ENCODE measurements at regions not wholly inside any gene's neighbourhood (a gene's known extent, or its start where the extent isn't known, plus 50 kb on each side); places are given as distances from the start of the nearest gene placed in this dataset.
"Not testable (repeated sequence)": the region's sequence is repeated elsewhere in the genome, so short reads cannot be mapped to it uniquely, and the experiment has no call there.

DNA sequence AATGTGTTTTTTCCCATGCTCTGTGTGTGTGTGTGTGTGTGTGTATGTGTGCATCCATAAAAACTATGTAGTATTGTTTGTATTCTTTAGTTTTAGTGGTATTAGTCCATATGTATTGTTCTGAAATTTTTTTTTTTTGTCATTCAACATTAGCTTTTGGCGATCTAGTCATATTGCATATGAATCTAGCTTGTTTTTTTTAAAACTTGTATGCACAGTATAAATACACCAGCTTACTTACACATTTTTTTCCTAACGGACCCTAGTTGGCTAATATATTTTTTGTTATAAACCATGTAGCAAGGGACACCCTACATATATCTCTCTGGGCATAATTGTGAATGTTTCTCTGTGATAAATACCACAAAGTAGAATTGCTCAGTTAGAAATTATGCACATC is 359.7 kb downstream of the SRGAP2C start:
- Histone ChIP-seq H2AFZ (ENCODE audit: low read length, unreplicated experiment) (no peak overlapping the region), H3K79me2 (ENCODE audit: control insufficient read depth, insufficient read depth, low read length, unreplicated experiment) (no peaks in the 10 kb centered on the region), H3K27ac (ENCODE audit: low read depth, low read length) (no peak overlapping the region), H3K4me3 (ENCODE audit: low read depth, low read length) (no peak overlapping the region), H3K4me1 (ENCODE audit: control insufficient read depth, insufficient read depth, low read length, unreplicated experiment) (peaks cover 1% of the 10 kb centered on the region), H3K36me3 (ENCODE audit: insufficient read depth, low read length) (no peaks in the 10 kb centered on the region), H3K27me3 (ENCODE audit: insufficient read depth, low read length) (no peaks in the 10 kb centered on the region)

DNA sequence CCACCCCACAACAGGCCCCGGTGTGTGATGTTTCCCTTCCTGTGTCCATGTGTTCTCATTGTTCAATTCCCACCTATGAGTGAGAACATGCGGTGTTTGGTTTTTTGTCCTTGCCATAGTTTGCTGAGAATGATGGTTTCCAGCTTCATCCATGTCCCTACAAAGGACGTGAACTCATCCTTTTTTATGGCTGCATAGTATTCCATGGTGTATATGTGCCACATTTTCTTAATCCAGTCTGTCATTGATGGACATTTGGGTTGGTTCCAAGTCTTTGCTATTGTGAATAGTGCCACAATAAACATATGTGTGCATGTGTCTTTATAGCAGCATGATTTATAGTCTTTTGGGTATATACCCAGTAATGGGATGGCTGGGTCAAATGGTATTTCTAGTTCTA is 361.1 kb downstream of the SRGAP2C start:
- not testable (repeated sequence) for H3K27ac ChIP-seq (ENCODE audit: low read depth, low read length); H3K79me2 ChIP-seq (ENCODE audit: control insufficient read depth, insufficient read depth, low read length, unreplicated experiment); H2AFZ ChIP-seq (ENCODE audit: low read length, unreplicated experiment); H3K36me3 ChIP-seq (ENCODE audit: insufficient read depth, low read length); H3K4me3 ChIP-seq (ENCODE audit: low read depth, low read length); H3K4me1 ChIP-seq (ENCODE audit: control insufficient read depth, insufficient read depth, low read length, unreplicated experiment); H3K27me3 ChIP-seq (ENCODE audit: insufficient read depth, low read length)

DNA sequence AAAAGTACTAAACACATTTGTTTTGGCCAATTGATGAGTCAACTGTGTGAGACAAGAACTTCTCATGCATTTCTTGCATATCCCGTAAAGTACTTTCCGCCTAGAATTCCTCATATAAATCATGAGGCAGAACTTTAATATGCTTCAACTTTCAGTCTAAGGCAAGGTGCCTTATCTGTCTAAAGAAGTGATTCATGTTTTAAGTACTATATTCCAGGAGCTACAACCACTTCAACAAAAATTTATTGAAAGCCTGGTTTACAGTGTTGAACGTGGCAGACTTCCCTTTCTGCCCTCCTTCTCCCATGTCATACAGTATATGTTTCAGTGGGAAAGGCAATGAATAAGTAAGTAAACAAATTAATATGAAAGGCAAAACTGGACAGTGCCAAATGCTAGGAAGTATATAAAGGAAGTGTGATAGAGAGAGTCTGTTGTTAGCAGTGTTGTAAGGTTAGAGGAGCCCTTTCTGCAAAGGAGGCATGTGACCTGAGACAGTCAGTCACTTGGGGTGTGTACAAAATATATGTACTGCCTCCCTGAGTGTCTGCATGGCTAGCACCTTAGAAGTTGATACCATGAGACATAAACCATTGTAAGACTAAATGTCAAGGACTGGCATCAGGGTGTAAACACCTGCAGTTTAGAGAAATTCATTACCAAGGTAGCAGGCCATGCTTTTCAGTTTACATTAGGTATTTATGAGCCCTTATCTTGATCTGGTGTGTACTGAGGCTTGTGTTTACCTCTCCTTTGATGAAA is 362.2 kb downstream of the SRGAP2C start:
- H2AFZ ChIP-seq (ENCODE audit: low read length, unreplicated experiment) = no peak overlapping the region
- peak overlapping the region; percentile 52 for H3K27ac ChIP-seq (ENCODE audit: low read depth, low read length)
- H3K4me1 ChIP-seq (ENCODE audit: control insufficient read depth, insufficient read depth, low read length, unreplicated experiment) = no peaks in the 10 kb centered on the region
- no peaks in the 10 kb centered on the region for H3K27me3 ChIP-seq (ENCODE audit: insufficient read depth, low read length)
- no peaks in the 10 kb centered on the region for H3K36me3 ChIP-seq (ENCODE audit: insufficient read depth, low read length)
- no peaks in the 10 kb centered on the region for H3K79me2 ChIP-seq (ENCODE audit: control insufficient read depth, insufficient read depth, low read length, unreplicated experiment)
- H3K4me3 ChIP-seq (ENCODE audit: low read depth, low read length) = peak overlapping the region; percentile 25; the same call in 1 of the 2 replicates

DNA sequence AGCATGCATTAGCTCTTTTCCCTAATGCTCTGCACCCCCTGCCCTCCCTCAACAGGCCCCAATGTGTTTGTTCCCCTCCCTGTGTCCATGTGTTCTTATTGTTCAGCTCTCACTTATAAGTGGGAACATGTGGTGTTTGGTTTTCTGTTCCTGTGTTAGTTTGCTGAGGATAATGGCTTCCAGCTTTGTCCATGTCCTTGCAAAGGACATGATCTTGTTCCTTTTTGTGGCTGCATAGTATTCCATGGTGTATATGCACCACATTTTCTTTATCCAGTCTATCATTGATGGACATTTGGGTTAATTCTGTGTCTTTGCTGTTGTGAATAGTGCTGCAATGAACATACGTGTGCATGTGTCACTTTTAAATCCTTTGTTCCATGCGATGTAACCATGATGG is 363.0 kb downstream of the SRGAP2C start:
- H3K27ac ChIP-seq (ENCODE audit: low read depth, low read length); H2AFZ ChIP-seq (ENCODE audit: low read length, unreplicated experiment); H3K27me3 ChIP-seq (ENCODE audit: insufficient read depth, low read length); H3K4me1 ChIP-seq (ENCODE audit: control insufficient read depth, insufficient read depth, low read length, unreplicated experiment); H3K36me3 ChIP-seq (ENCODE audit: insufficient read depth, low read length); H3K79me2 ChIP-seq (ENCODE audit: control insufficient read depth, insufficient read depth, low read length, unreplicated experiment); H3K4me3 ChIP-seq (ENCODE audit: low read depth, low read length): not testable (repeated sequence)

DNA sequence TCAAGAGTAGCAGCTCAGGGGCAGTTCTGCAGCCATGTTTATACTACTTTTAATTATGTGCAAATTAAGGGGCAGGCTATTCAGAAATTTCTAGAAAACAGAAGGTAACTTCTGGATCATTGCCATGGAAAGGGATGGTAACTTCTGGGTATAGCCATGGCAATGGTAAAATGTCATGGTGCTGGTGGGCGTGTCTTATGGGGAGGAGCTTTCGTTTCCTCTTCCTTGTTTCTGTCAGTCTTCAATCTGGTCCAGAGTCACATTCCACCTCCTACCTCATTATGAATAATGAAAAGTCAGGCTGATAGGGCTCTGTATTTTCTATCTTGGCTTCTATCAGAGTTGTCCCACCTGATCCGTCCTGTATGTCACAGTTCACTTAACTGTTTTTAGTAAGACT is 366.0 kb downstream of the SRGAP2C start:
- not testable (repeated sequence) for H2AFZ ChIP-seq (ENCODE audit: low read length, unreplicated experiment); H3K79me2 ChIP-seq (ENCODE audit: control insufficient read depth, insufficient read depth, low read length, unreplicated experiment); H3K27me3 ChIP-seq (ENCODE audit: insufficient read depth, low read length); H3K36me3 ChIP-seq (ENCODE audit: insufficient read depth, low read length); H3K4me1 ChIP-seq (ENCODE audit: control insufficient read depth, insufficient read depth, low read length, unreplicated experiment); H3K27ac ChIP-seq (ENCODE audit: low read depth, low read length); H3K4me3 ChIP-seq (ENCODE audit: low read depth, low read length)

DNA sequence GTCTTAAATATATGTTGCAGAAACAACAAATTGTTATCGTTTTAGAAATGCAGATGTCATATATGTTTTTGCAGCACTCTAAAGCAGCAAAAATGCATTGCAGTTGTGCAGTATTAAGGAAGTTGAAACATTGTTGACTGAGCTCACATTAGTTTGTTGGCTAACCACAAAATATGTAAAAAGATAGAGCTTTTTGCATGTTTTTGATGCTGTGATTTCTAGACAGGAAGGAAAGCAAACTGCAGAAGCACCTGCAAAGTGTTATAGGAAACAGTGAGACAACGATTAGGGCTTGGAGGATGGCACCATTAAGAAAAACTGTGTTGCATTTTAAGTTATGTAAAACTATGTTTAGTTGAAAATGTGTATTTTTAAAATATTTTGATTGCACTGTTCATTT is 366.7 kb downstream of the SRGAP2C start:
- not testable (repeated sequence) for H3K27ac ChIP-seq (ENCODE audit: low read depth, low read length); H3K27me3 ChIP-seq (ENCODE audit: insufficient read depth, low read length)

DNA sequence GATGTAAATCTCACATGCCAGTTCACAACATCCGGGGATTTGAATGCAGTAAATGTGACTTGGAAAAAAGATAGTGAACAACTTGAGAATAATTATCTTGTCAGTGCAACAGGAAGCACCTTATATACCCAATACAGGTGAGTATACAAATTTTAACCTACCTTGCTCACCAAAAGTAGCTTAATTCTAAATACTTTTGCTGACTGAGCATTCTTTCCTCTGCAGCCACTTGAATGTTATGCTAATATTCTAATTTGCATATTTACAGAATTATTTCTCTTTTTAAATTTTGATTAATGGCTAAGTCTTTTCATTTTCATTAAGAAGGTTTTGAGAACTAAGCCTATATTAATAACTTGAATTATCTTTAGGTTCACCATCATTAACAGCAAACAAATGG is 371.8 kb downstream of the SRGAP2C start:
- H3K79me2 ChIP-seq (ENCODE audit: control insufficient read depth, insufficient read depth, low read length, unreplicated experiment); H3K4me3 ChIP-seq (ENCODE audit: low read depth, low read length); H3K36me3 ChIP-seq (ENCODE audit: insufficient read depth, low read length); H3K4me1 ChIP-seq (ENCODE audit: control insufficient read depth, insufficient read depth, low read length, unreplicated experiment); H2AFZ ChIP-seq (ENCODE audit: low read length, unreplicated experiment); H3K27me3 ChIP-seq (ENCODE audit: insufficient read depth, low read length); H3K27ac ChIP-seq (ENCODE audit: low read depth, low read length): not testable (repeated sequence)

More for the DNA sequence above, 366.7 kb downstream of the SRGAP2C start:
- not testable (repeated sequence) for H3K36me3 ChIP-seq (ENCODE audit: insufficient read depth, low read length); H2AFZ ChIP-seq (ENCODE audit: low read length, unreplicated experiment); H3K4me3 ChIP-seq (ENCODE audit: low read depth, low read length); H3K79me2 ChIP-seq (ENCODE audit: control insufficient read depth, insufficient read depth, low read length, unreplicated experiment); H3K4me1 ChIP-seq (ENCODE audit: control insufficient read depth, insufficient read depth, low read length, unreplicated experiment)

DNA sequence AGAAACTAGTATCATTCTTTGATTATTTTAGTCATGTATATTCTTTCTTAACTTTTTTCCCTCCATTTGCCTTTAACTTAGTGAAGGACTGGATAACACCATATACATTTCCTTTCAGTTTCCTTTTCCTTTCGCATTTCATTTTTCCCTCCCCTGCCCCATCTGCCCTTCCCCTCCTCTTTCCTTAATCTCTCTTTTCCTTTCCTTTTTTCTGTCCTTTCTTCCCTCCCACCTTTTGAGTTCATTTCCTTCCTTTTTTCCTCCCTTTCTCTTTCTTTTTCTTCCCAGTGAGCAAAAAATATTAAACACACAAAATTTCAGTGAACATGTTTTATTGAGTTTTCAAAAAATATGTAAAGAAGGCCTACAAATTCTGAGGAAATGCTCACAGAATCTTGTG is 373.3 kb downstream of the SRGAP2C start:
- peak overlapping the region; percentile 75 for H3K27ac ChIP-seq (ENCODE audit: low read depth, low read length)
- H3K79me2 ChIP-seq (ENCODE audit: control insufficient read depth, insufficient read depth, low read length, unreplicated experiment); H3K4me1 ChIP-seq (ENCODE audit: control insufficient read depth, insufficient read depth, low read length, unreplicated experiment); H3K36me3 ChIP-seq (ENCODE audit: insufficient read depth, low read length); H3K27me3 ChIP-seq (ENCODE audit: insufficient read depth, low read length): not testable (repeated sequence)
- peak overlapping the region; percentile 41 for H3K4me3 ChIP-seq (ENCODE audit: low read depth, low read length)
- H2AFZ ChIP-seq (ENCODE audit: low read length, unreplicated experiment) = peak overlapping the region; percentile 58

DNA sequence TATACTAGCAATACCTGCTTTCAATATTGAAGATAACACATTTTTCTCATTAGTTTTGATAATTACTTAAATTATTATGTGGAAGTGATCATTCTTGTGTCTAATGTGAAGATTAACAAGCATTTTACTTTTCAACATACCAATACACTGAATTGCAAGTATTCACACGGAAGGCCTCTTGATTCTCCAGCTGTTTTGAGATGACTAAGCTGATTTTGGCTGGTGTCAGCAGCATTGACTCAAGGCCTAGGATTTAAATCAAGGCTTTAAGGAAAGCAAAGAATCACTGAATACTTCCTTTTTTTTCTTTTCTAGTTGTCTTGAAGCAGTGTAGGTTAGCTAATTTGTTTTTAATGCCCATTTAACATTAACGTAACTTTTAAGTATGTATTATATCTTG is 373.7 kb downstream of the SRGAP2C start:
- H3K27ac ChIP-seq (ENCODE audit: low read depth, low read length) = peak overlapping the region; percentile 75
- H3K36me3 ChIP-seq (ENCODE audit: insufficient read depth, low read length) = no peaks in the 10 kb centered on the region
- no peaks in the 10 kb centered on the region for H3K79me2 ChIP-seq (ENCODE audit: control insufficient read depth, insufficient read depth, low read length, unreplicated experiment)
- H3K4me3 ChIP-seq (ENCODE audit: low read depth, low read length) = peak overlapping the region; percentile 41
- peak overlapping the region; percentile 58 for H2AFZ ChIP-seq (ENCODE audit: low read length, unreplicated experiment)
- peaks cover 9% of the 10 kb centered on the region for H3K4me1 ChIP-seq (ENCODE audit: control insufficient read depth, insufficient read depth, low read length, unreplicated experiment)
- H3K27me3 ChIP-seq (ENCODE audit: insufficient read depth, low read length) = no peaks in the 10 kb centered on the region

DNA sequence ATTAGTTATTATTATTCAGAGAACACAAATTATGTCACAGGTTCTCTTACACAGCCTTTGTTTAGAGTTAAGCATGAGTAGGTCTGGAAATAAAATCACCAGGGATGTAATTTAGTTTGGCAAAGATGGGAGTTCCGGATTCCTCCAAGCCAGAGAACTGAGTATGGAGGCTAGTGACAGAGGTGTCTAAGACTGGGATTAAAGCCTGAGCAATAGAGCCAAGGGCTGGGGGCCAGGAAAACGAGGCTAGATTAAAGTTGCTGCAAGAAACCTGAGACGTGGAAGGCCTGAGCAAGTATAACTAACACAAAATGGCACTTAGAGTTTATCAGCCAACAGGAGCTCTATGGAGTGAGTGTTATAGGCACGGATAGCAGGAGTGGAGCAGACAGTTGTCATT is 381.6 kb downstream of the SRGAP2C start:
- Histone ChIP-seq H3K79me2 (ENCODE audit: control insufficient read depth, insufficient read depth, low read length, unreplicated experiment) (no peaks in the 10 kb centered on the region), H3K27me3 (ENCODE audit: insufficient read depth, low read length) (no peaks in the 10 kb centered on the region), H3K4me3 (ENCODE audit: low read depth, low read length) (no peak overlapping the region), H2AFZ (ENCODE audit: low read length, unreplicated experiment) (no peak overlapping the region), H3K36me3 (ENCODE audit: insufficient read depth, low read length) (no peaks in the 10 kb centered on the region), H3K4me1 (ENCODE audit: control insufficient read depth, insufficient read depth, low read length, unreplicated experiment) (no peaks in the 10 kb centered on the region), H3K27ac (ENCODE audit: low read depth, low read length) (no peak overlapping the region)

DNA sequence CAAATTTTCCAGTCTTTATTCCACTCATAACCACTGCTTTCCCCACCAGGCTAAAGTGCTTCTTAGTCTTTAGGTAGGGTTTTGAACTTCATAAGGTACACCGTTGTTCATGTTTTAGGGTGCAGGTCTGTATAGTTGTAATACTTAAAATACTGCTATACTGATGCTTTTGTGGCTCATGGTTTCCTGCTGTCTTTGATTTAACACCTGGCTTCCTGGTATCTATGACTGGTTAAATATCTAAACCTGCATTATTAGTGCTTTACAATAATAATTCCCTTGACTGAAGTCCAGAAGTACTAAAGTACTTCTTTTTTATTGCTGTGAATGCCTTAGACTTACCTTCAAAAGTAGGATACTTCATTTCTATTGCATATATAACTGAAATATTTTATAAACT is 384.7 kb downstream of the SRGAP2C start:
- no peak overlapping the region for H3K27ac ChIP-seq (ENCODE audit: low read depth, low read length)
- no peaks in the 10 kb centered on the region for H3K36me3 ChIP-seq (ENCODE audit: insufficient read depth, low read length)
- no peak overlapping the region for H3K4me3 ChIP-seq (ENCODE audit: low read depth, low read length)
- H3K79me2 ChIP-seq (ENCODE audit: control insufficient read depth, insufficient read depth, low read length, unreplicated experiment) = no peaks in the 10 kb centered on the region
- no peak overlapping the region for H2AFZ ChIP-seq (ENCODE audit: low read length, unreplicated experiment)
- peaks cover 2% of the 10 kb centered on the region for H3K4me1 ChIP-seq (ENCODE audit: control insufficient read depth, insufficient read depth, low read length, unreplicated experiment)
- H3K27me3 ChIP-seq (ENCODE audit: insufficient read depth, low read length) = no peaks in the 10 kb centered on the region
